Activated naive CD8-positive, alpha-beta T cell treated with anti-CD3 and anti-CD28 coated beads, Interleukin-2, amount 10 ng/mL, durations not matched to agents 7 days and 5 days (primary cell): ENCODE measurements at regions not wholly inside any gene's neighbourhood (a gene's known extent, or its start where the extent isn't known, plus 50 kb on each side); places are given as distances from the start of the nearest gene placed in this dataset.
A peak's percentile ranks its signal among the peaks of the same experiment; 100 is the strongest.

ENCODE experiments used
- ATAC-seq: fragments of 150-1000 bp; cut with Tn5 transposase; one replicate; pipeline ENCODE4 v1.10.0; 2021; ENCODE audit warnings: low read depth, moderate library complexity
- POLR2A ChIA-PET: fragments of 350-600 bp; sonication (Branson Sonifier 250); formaldehyde crosslinking; loops from one replicate; lab custom pipeline; 2021; ENCODE audit warnings: antibody characterized with exemption; lab: Charles Lee
- DNase-seq: peaks from one replicate; pipeline ENCODE4 v3.0.0; 2021
- H3K27ac Mint-ChIP-seq: one replicate; pipeline ENCODE4 v1.8.0; 2022; ENCODE audit warnings: mild to moderate bottlenecking, mixed read lengths
- H3K27me3 Mint-ChIP-seq: one replicate; pipeline ENCODE4 v1.8.0; 2022; ENCODE audit warnings: mild to moderate bottlenecking, moderate library complexity, mixed read lengths
- H3K36me3 Mint-ChIP-seq: one replicate; pipeline ENCODE4 v1.8.0; 2021; ENCODE audit warnings: mild to moderate bottlenecking, mixed read lengths
- H3K4me1 Mint-ChIP-seq: one replicate; pipeline ENCODE4 v1.8.0; 2021; ENCODE audit warnings: mixed read lengths
- H3K4me3 Mint-ChIP-seq: one replicate; pipeline ENCODE4 v1.8.0; 2022; ENCODE audit warnings: mild to moderate bottlenecking, moderate library complexity, mixed read lengths
- H3K9me3 Mint-ChIP-seq: one replicate; pipeline ENCODE4 v1.8.0; 2021; ENCODE audit warnings: mixed read lengths

DNA sequence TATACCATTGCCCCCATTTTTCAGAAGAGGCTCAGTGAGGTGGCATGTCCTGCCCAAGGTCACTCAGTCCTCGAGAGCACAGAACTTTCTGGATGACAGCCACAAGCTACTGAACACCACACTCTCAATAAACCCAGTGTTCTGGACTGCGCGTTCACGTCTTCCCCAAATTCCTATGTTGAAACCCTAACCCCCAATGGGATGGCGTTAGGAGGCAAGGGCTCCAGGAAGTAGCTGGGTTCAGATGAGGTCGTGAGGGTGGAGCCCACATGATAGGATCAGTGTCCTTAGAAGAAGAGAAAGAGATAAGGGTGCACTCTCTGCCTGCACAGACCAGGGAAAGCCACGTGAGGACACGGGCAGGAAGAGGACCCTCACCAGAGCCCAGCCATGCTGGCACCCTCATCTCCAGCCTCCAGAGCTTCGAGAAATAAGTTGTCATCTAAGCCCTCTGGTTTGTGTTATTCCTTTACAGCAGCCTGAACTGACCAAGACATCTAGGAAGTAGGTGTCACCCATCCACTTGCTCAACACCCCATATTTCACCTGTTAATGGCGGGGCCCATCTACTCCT is 324.0 kb downstream of the UACA start:
- POLR2A ChIA-PET, result no interaction called here
- Mint-ChIP-seq H3K27me3 (peaks cover 34% of the 10 kb centered on the region), H3K4me1 (peaks cover 31% of the 10 kb centered on the region), H3K36me3 (no peaks in the 10 kb centered on the region), H3K4me3 (no peak overlapping the region), H3K27ac (no peak overlapping the region), H3K9me3 (no peaks in the 10 kb centered on the region)
- ATAC-seq (no peak), DNase-seq (no peak)

DNA sequence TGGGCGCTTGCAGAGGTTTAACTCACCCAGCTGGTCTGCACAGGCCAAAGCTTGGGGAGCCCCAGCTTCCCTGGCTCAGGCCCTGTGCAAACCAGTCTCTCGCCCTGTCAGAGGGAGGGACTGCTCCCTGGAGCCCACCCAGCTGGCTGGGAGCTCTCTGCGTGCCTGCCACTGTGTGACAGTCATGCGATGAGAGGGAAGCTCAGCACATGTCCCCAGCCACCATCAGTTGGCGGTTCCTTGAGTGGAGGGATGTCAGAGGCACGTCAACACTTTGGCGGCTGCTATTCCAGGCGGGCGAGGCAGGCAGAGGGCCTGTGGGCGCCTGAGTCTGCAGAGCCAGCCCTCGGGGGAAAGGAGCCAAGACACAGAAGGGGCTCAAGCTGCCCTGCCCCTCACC is 324.6 kb downstream of the UACA start:
- POLR2A ChIA-PET, result interaction anchor here (1.1 kb wide), 1 partner anchor 14 kb away, joined by 3 read pairs; no protein-coding TSS in a partner anchor
- ATAC-seq (no peak), DNase-seq (no peak)
- peaks cover 31% of the 10 kb centered on the region for H3K4me1 Mint-ChIP-seq
- H3K27me3 Mint-ChIP-seq, result peaks cover 31% of the 10 kb centered on the region
- no peaks in the 10 kb centered on the region for H3K9me3 Mint-ChIP-seq
- no peaks in the 10 kb centered on the region for H3K36me3 Mint-ChIP-seq
- no peak overlapping the region for H3K27ac Mint-ChIP-seq
- no peak overlapping the region for H3K4me3 Mint-ChIP-seq

DNA sequence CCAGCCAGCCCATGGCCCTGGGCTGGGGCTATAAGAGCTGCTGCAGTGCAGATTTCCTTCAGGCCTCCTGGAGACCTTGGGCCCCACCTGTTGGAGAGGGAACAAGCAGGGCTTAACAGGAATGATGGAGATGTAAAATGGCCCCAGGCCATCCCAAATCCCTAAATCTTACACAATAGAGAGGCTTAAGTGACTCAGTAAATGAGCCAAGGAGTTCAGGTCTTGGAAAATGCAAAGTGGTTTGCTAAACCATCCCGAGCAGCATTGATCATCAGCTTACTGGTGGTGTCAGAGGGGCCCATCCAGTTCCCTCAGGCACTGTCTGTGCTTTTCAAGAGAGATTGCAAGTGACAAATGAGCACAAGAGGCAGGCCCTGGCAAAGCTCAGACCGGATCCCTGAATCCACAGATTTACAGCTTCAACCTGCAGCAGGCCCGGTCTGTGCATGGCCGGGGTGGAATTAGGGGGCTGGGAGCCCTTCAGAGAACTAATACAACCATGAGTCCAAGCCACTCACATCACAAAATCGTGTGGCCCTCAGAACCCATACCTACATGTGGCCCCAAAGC is 325.4 kb downstream of the UACA start:
- ATAC-seq (no peak), DNase-seq (no peak)
- Mint-ChIP-seq H3K4me1 (peaks cover 31% of the 10 kb centered on the region), H3K4me3 (no peak overlapping the region), H3K9me3 (no peaks in the 10 kb centered on the region), H3K36me3 (no peaks in the 10 kb centered on the region), H3K27me3 (peaks cover 26% of the 10 kb centered on the region), H3K27ac (no peak overlapping the region)
- POLR2A ChIA-PET, result interaction anchor here (1.1 kb wide), 1 partner anchor 14 kb away, joined by 3 read pairs; no protein-coding TSS in a partner anchor

DNA sequence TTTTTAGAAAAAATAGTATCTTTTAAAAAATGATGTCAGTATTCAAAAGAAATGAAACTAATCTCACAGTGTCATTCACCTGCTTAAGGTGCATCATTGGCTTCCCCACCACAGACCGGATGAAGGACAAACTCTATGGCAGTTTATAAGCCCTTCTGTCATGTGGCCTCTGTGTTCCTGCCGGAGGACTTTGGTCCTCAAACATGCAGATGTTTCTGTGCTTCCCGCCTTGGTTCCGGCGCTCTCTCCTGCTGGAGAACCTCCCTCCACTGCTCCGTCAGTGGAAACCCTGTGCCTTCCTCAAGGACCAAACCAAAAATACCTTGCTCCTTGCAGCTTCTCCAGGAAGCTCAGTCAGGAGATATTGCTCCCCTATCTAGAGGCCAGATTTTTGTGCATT is 326.3 kb downstream of the UACA start:
- Mint-ChIP-seq H3K4me1 (peaks cover 33% of the 10 kb centered on the region), H3K27ac (no peak overlapping the region), H3K4me3 (no peak overlapping the region), H3K27me3 (peaks cover 20% of the 10 kb centered on the region), H3K9me3 (no peaks in the 10 kb centered on the region), H3K36me3 (no peaks in the 10 kb centered on the region)
- no peak for ATAC-seq
- DNase-seq, result no peak
- POLR2A ChIA-PET, result interaction anchor here (2.1 kb wide), 1 partner anchor 14 kb away, joined by 8 read pairs; no protein-coding TSS in a partner anchor

DNA sequence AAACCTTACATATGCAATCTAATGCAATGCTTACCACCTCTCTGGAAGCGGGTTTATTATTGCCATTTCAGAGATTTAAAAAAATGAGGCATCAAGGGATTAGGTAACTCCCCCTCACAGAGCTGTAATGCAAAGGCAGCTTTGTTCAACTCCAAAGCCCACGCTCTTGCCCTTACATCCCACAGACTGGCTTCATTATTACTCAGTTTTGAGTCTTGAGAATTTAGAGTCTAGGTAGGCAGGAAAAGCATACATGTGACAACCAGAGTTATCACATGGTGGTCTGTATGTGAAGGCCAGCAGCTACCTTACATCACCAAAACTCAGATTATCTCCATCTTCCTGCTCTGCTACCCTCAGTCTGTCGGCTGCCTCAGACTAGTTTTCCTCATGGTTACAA is 326.9 kb downstream of the UACA start:
- Mint-ChIP-seq H3K27ac (no peak overlapping the region), H3K4me1 (peaks cover 33% of the 10 kb centered on the region), H3K9me3 (no peaks in the 10 kb centered on the region), H3K4me3 (peak overlapping the region; percentile 51), H3K27me3 (peaks cover 14% of the 10 kb centered on the region), H3K36me3 (no peaks in the 10 kb centered on the region)
- ATAC-seq (peak; percentile 57), DNase-seq (no peak)
- POLR2A ChIA-PET, result interaction anchor here (1.0 to 2.1 kb wide), 2 partner anchors 11 to 15 kb away, joined by 4 to 8 read pairs; no protein-coding TSS in a partner anchor

DNA sequence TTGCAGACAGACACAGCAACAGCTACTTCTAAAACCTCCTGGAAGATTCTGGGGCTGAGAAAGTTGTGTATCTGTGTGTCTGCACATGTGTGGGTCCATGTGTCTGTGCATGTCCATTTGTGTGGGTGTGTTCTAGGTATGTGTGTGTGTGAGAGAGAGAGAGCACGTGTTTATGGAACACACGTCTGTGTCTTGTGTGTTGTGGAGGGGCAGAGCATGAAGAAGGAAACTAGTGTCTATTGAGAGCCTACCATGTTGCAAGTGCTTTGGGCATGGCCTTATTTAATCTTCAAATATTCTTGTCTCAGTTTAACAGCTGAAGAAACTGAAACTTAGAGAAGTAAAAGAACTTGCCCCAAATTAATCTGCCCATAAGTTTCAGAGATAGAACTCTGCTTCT is 327.5 kb downstream of the UACA start:
- DNase-seq, result no peak
- POLR2A ChIA-PET, result interaction anchor here (1.0 to 2.1 kb wide), 2 partner anchors 12 to 16 kb away, joined by 4 to 8 read pairs; no protein-coding TSS in a partner anchor
- Mint-ChIP-seq H3K36me3 (no peaks in the 10 kb centered on the region), H3K27ac (peak overlapping the region; percentile 70), H3K4me1 (peaks cover 33% of the 10 kb centered on the region), H3K27me3 (peaks cover 11% of the 10 kb centered on the region), H3K9me3 (no peaks in the 10 kb centered on the region), H3K4me3 (peak overlapping the region; percentile 51)
- peak; percentile 12 for ATAC-seq

DNA sequence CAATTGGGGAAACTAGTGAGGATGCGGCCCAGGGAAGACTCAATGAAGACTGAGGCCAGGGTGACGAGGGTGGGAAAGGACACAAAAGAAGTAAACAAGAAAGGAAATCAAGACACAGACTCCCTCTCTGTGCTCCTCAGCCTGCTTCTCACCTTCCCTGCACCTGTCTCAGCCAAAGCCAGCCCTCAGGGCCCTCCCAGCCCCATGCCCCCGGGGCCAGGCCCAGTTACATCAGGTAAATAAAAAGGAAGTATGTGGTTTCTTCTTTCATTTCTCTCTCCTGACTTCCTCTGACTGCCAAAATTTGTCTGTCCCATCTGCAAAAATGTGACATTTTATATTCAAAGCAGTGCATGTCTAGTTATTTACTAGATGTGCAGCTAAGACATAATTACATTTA is 328.0 kb downstream of the UACA start:
- Mint-ChIP-seq H3K36me3 (no peaks in the 10 kb centered on the region), H3K4me1 (peaks cover 33% of the 10 kb centered on the region), H3K27me3 (peaks cover 12% of the 10 kb centered on the region), H3K9me3 (no peaks in the 10 kb centered on the region), H3K27ac (peak overlapping the region; percentile 70), H3K4me3 (peak overlapping the region; percentile 51)
- POLR2A ChIA-PET, result interaction anchor here (2.1 kb wide), 1 partner anchor 16 kb away, joined by 8 read pairs; no protein-coding TSS in a partner anchor
- DNase-seq (no peak), ATAC-seq (peak; percentile 55)

DNA sequence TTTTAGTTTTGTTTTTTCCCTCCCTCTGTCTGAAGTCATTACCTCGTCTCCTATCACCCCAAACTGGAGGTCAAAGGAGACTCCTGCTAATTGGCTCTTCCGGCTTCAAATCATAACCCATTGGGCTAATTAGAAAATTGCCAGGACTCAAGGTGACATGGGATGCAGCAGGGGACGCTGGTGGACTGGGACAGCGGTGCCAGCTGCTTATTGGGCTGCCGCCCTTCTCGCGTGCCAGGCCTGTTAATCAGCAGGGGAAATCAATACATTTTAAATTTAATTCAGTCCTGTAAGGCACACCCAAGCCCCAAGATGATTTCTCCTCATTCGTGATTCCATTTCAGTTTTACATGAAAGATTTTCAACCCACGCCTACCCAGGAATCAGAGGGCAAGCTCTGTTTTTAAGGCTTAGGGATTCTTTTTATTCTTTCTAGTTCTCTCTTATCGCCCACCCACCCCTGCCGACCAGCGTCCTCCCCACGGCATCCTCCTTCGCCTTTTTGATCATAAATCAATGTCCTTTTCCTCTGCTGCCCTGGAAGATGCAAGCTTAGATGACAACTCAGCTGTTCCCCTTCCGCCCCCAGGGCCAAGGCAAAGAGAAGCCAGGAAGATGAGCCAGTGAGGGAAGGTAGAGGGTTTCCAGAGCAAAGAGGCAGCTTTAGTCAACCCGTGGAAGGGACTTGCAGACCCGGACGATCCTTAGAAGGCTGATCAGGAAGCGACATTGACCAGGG is 329.6 kb downstream of the UACA start:
- DNase-seq, result no peak
- Mint-ChIP-seq H3K9me3 (peaks cover 5% of the 10 kb centered on the region), H3K4me1 (peaks cover 28% of the 10 kb centered on the region), H3K27me3 (peaks cover 12% of the 10 kb centered on the region), H3K4me3 (no peak overlapping the region), H3K36me3 (peaks cover 9% of the 10 kb centered on the region), H3K27ac (no peak overlapping the region)
- POLR2A ChIA-PET, result interaction anchor here (1.0 kb wide), 1 partner anchor 14 kb away, joined by 3 read pairs; no protein-coding TSS in a partner anchor
- no peak for ATAC-seq

DNA sequence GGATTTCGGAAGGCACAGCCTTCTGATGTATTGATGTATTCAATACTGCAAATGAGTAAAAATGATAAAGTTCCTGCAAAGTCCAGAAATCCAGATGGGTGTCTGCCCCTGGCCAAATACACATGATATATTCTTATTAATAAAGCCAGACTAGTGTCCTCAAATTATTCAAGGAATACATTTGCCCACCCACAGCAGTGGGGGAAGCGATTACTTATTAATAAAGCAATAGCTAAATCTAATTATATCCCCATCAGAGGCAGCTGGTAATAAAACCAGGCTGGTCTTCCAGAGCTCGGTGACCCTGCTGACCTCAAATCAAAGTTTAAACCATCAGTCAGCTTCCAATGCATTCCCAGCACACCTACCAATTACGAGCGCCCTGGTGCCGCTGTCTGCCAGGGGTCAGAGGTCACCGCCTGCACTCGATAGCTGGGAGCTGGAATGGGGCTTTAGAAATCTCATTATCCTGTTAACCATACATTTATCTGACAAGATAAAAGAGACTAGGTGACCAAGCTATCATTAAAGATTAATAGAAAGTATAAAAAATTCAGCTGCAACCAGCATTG is 330.3 kb downstream of the UACA start:
- ATAC-seq (no peak), DNase-seq (no peak)
- H3K4me1 Mint-ChIP-seq, result peaks cover 30% of the 10 kb centered on the region
- no peak overlapping the region for H3K27ac Mint-ChIP-seq
- H3K9me3 Mint-ChIP-seq, result peaks cover 12% of the 10 kb centered on the region
- H3K36me3 Mint-ChIP-seq, result peaks cover 17% of the 10 kb centered on the region
- H3K4me3 Mint-ChIP-seq, result no peak overlapping the region
- POLR2A ChIA-PET, result no interaction called here
- H3K27me3 Mint-ChIP-seq, result peaks cover 12% of the 10 kb centered on the region

DNA sequence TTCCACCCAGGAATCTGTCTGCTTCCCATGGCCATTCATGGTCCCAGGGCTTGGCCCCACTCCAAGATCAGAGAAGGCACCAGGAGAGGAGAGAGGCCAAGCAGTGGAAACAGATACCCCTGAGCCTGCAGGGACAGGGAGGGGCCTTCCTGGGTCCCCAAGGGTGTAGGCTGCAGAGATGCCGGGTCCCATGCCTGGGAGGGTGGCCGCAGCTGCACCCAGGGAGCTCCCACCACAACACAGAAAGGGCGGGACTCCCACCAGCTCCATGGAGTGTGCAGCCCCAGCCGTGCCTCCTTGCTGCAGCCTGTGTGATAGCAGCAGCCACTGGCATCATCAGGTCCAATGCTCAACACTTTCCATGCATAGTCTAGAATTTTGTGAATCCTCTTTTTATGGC is 331.5 kb downstream of the UACA start:
- peaks cover 26% of the 10 kb centered on the region for H3K4me1 Mint-ChIP-seq
- peaks cover 18% of the 10 kb centered on the region for H3K36me3 Mint-ChIP-seq
- POLR2A ChIA-PET, result no interaction called here
- no peak for DNase-seq
- H3K27ac Mint-ChIP-seq, result no peak overlapping the region
- peaks cover 13% of the 10 kb centered on the region for H3K9me3 Mint-ChIP-seq
- no peak for ATAC-seq
- peaks cover 12% of the 10 kb centered on the region for H3K27me3 Mint-ChIP-seq
- H3K4me3 Mint-ChIP-seq, result no peak overlapping the region

DNA sequence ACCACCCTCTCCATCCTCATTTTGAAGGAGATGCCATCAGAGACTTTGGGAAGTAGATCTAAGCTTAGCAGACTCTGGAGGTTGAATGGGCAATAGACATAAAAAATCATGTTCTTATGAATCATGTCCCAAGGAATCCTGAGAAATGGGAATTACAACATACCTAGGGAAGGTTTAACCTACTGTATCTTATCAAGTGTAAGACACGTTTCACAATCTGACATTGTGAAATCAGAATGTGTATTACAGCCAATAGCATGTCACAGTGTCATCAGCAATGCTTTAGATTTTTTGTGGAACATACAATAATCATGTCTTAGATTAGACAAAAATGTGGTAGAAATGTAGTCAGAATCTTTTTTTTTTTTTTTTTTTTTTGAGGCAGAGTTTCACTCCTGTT is 332.4 kb upstream of the TLE3 start:
- peaks cover 23% of the 10 kb centered on the region for H3K4me1 Mint-ChIP-seq
- POLR2A ChIA-PET, result no interaction called here
- peaks cover 12% of the 10 kb centered on the region for H3K27me3 Mint-ChIP-seq
- peaks cover 13% of the 10 kb centered on the region for H3K9me3 Mint-ChIP-seq
- peaks cover 18% of the 10 kb centered on the region for H3K36me3 Mint-ChIP-seq
- no peak overlapping the region for H3K4me3 Mint-ChIP-seq
- ATAC-seq (no peak), DNase-seq (no peak)
- no peak overlapping the region for H3K27ac Mint-ChIP-seq

DNA sequence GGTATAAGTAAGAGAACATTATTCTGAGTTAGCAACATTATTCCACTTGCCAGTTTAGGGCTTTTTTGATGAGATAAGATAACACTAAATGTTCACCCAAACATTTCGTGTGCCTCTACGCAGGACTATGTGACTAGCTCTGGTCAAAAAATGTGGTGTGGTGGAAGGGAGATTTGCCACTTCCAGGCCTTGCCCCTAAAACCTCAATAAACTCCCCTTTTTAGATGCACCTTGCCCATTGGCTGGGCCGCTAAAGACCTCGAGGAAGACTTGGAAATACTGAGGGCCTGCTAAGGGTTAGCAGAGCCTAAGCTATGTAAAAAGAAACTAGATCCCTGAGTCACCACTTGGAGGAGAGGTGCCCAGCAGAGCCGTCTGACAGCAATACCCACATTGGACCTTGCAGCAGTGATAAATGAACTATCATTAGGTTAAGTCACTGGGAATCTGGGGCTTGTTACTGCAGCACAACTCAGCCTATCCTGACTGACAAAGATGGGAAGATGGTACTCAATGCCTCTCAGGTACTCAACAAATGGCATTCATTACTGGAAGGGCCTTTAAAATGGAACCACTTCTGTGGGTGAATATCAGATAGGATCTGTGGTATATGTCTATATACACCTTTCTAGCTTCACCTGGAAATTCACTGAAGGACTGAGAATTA is 331.5 kb upstream of the TLE3 start:
- H3K9me3 Mint-ChIP-seq, result peaks cover 17% of the 10 kb centered on the region
- DNase-seq (no peak), ATAC-seq (no peak)
- H3K36me3 Mint-ChIP-seq, result peaks cover 22% of the 10 kb centered on the region
- H3K4me3 Mint-ChIP-seq, result no peak overlapping the region
- POLR2A ChIA-PET, result no interaction called here
- no peak overlapping the region for H3K27ac Mint-ChIP-seq
- peaks cover 13% of the 10 kb centered on the region for H3K27me3 Mint-ChIP-seq
- peaks cover 25% of the 10 kb centered on the region for H3K4me1 Mint-ChIP-seq
